Motor neuron (in vitro differentiated cells): ENCODE measurements at regions not wholly inside any gene's neighbourhood (a gene's known extent, or its start where the extent isn't known, plus 50 kb on each side); places are given as distances from the start of the nearest gene placed in this dataset.
"Not testable (repeated sequence)": the region's sequence is repeated elsewhere in the genome, so short reads cannot be mapped to it uniquely, and the experiment has no call there.

Experiments
- ATAC-seq, 8 experiments: fragments of 200-7000 bp; cut with Tn5 transposase; replicated peaks in 6 of 8; 2 replicates each; pipeline ENCODE4 v1.8.0; 2021; ENCODE audit warnings: mild to moderate bottlenecking in 8 of 8, moderate library complexity in 8 of 8
- H3K27ac ChIP-seq, 2 donors: fragments of 250-450 bp; sonication (Bioruptor Pico); 2 replicates each; pipeline ENCODE4 v1.9.0; 2021; ENCODE audit warnings: antibody characterized with exemption in 2 of 2, mild to moderate bottlenecking in 2 of 2, moderate library complexity in 1 of 2
- H3K4me1 ChIP-seq, 2 donors: fragments of 250-450 bp; sonication (Bioruptor Pico); replicated peaks in 1 of 2; 2 replicates each; pipeline ENCODE4 v1.6.1; 2021; ENCODE audit warnings: antibody characterized with exemption in 2 of 2, mild to moderate bottlenecking in 2 of 2, moderate library complexity in 1 of 2
- H3K4me3 ChIP-seq, 5 donors: fragments of 250-450 bp; sonication (Bioruptor Pico); 2 replicates each; pipeline ENCODE4 v1.9.0; 2021; ENCODE audit warnings: antibody characterized with exemption in 5 of 5, mild to moderate bottlenecking in 5 of 5, moderate library complexity in 4 of 5
- WGBS, 10 experiments: fragments of 450-650 bp; shearing (Covaris generic); methylation state at CpG; one replicate each; pipeline ENCODE4 v1.0.0; 2022; 5-methylcytosine and 5-hydroxymethylcytosine counted together
- in situ Hi-C, 9 experiments: fragments of 400-800 bp; cut with MboI; loops; one replicate each; pipeline ENCODE4 v1.15.0; 2021; ENCODE audit warnings: low sequenced_read_pairs in 9 of 9, low pct_unique_long_range_greater_than_20kb in 2 of 9; ENCODE audit not compliant: unreplicated experiment in 9 of 9

GRCh38 chr4:131644619-131645018, 1504.5 kb upstream of the PCDH10 start:
- Histone ChIP-seq H3K27ac (no peak overlapping the region), H3K4me3 (no peak overlapping the region), H3K4me1 (no peaks in the 10 kb centered on the region)
- ATAC-seq: peak in 2 of 8 experiments; percentile 39 to 71
- in situ Hi-C loops: no loop called here
- 0 to 100% (median 40%) methylated on average over 1 of the region's 1 CpG; no CpG with 5 or more reads in 3 of the 10 experiments for WGBS, 10 experiments

GRCh38 chr4:131649227-131649626, 1499.9 kb upstream of the PCDH10 start:
- Histone ChIP-seq H3K27ac (no peak overlapping the region), H3K4me3 (no peak overlapping the region), H3K4me1 (no peaks in the 10 kb centered on the region)
- no peak for ATAC-seq
- WGBS, 10 experiments: 26 to 100% (median 76%) methylated on average over 1 to 2 of the region's 2 CpGs
- in situ Hi-C loops: no loop called here

GRCh38 chr4:131650951-131651350, 1498.1 kb upstream of the PCDH10 start:
- no peak overlapping the region for H3K4me3 ChIP-seq
- in situ Hi-C loops: no loop called here
- WGBS, 10 experiments: 0 to 100% (median 72%) methylated on average over 1 to 2 of the region's 2 CpGs
- ATAC-seq: no peak
- no peaks in the 10 kb centered on the region for H3K4me1 ChIP-seq
- H3K27ac ChIP-seq: no peak overlapping the region

- H3K4me3 ChIP-seq, in situ Hi-C loops, H3K27ac ChIP-seq, H3K4me1 ChIP-seq, ATAC-seq: not testable (repeated sequence)
- 0 to 100% (median 57%) methylated on average over 1 to 3 of the region's 3 CpGs; no CpG with 5 or more reads in 6 of the 10 experiments for WGBS, 10 experiments
These were observed 1465.8 kb upstream of the PCDH10 start for GRCh38 chr4:131683314-131683713.

GRCh38 chr4:131721883-131722282, 1427.2 kb upstream of the PCDH10 start:
- H3K4me3 ChIP-seq: no peak overlapping the region
- no peak for ATAC-seq
- WGBS, 10 experiments: 0 to 83% (median 54%) methylated on average over 1 to 2 of the region's 2 CpGs; no CpG with 5 or more reads in 5 of the 10 experiments
- in situ Hi-C loops: no loop called here
- H3K27ac ChIP-seq: no peak overlapping the region
- H3K4me1 ChIP-seq: no peaks in the 10 kb centered on the region

GRCh38 chr4:131723069-131723468, 1426.0 kb upstream of the PCDH10 start:
- H3K27ac ChIP-seq, ATAC-seq, H3K4me1 ChIP-seq, in situ Hi-C loops, H3K4me3 ChIP-seq: not testable (repeated sequence)
- 83 to 90% (median 88%) methylated on average over 1 to 4 of the region's 24 CpGs; no CpG with 5 or more reads in 7 of the 10 experiments for WGBS, 10 experiments

GRCh38 chr4:131724847-131725246, 1424.2 kb upstream of the PCDH10 start:
- whole genome bisulfite sequencing, 10 experiments: no CpG with 5 or more reads among the region's 37 CpGs
- ATAC-seq, H3K4me3 ChIP-seq, in situ Hi-C loops, H3K4me1 ChIP-seq, H3K27ac ChIP-seq: not testable (repeated sequence)

GRCh38 chr4:131725521-131725920, 1423.6 kb upstream of the PCDH10 start:
- in situ Hi-C loops, H3K4me1 ChIP-seq, H3K27ac ChIP-seq, H3K4me3 ChIP-seq, ATAC-seq: not testable (repeated sequence)
- no CpG with 5 or more reads among the region's 29 CpGs for WGBS, 10 experiments

- H3K27ac ChIP-seq, H3K4me3 ChIP-seq, H3K4me1 ChIP-seq, in situ Hi-C loops, ATAC-seq: not testable (repeated sequence)
- no CpG with 5 or more reads among the region's 28 CpGs for WGBS, 10 experiments
These were observed 1422.2 kb upstream of the PCDH10 start for GRCh38 chr4:131726940-131727339.

GRCh38 chr4:131727418-131727817, 1421.7 kb upstream of the PCDH10 start:
- H3K27ac ChIP-seq, H3K4me3 ChIP-seq, ATAC-seq, H3K4me1 ChIP-seq, in situ Hi-C loops: not testable (repeated sequence)
- no CpG with 5 or more reads among the region's 40 CpGs for WGBS, 10 experiments

GRCh38 chr4:131729205-131729604, 1419.9 kb upstream of the PCDH10 start:
- in situ Hi-C loops, H3K4me3 ChIP-seq, H3K27ac ChIP-seq, ATAC-seq, H3K4me1 ChIP-seq: not testable (repeated sequence)
- 80% methylated on average over 1 of the region's 30 CpGs; no CpG with 5 or more reads in 9 of the 10 experiments for WGBS, 10 experiments

- H3K4me3 ChIP-seq, ATAC-seq, H3K4me1 ChIP-seq, in situ Hi-C loops, H3K27ac ChIP-seq: not testable (repeated sequence)
- 80% methylated on average over 4 of the region's 59 CpGs; no CpG with 5 or more reads in 9 of the 10 experiments for WGBS, 10 experiments
These were observed 1419.2 kb upstream of the PCDH10 start for GRCh38 chr4:131729716-131730398.

GRCh38 chr4:131730574-131730973, 1418.5 kb upstream of the PCDH10 start:
- ATAC-seq, H3K4me1 ChIP-seq, H3K4me3 ChIP-seq, in situ Hi-C loops, H3K27ac ChIP-seq: not testable (repeated sequence)
- no CpG with 5 or more reads among the region's 28 CpGs for WGBS, 10 experiments

GRCh38 chr4:131732034-131732630, 1417.0 kb upstream of the PCDH10 start:
- in situ Hi-C loops, ATAC-seq, H3K4me3 ChIP-seq, H3K4me1 ChIP-seq, H3K27ac ChIP-seq: not testable (repeated sequence)
- no CpG with 5 or more reads among the region's 47 CpGs for WGBS, 10 experiments
